ENCODE measurements at regions not wholly inside any gene's neighbourhood (a gene's known extent, or its start where the extent isn't known, plus 50 kb on each side); places are given as distances from the start of the nearest gene placed in this dataset.

DNA sequence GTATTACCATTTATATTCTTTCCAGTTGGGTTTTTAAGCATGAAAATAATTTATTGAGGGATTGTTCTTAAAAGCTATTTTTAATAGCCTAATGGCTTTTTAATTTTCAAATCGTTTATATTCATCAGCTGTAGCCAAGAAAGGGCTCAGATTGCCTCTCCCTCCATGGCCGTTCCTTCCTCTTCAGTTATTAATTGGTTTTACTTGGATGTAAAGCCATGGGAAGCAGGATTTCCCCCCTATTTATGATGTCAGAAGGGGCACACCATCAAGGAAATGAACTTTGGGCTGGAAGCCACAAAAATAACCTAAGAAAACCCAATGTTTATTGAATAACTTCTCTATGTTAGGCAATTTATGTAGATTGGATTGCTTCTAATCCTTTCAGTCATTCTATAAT, 656.3 kb downstream of the TYW1 start:
- Histone ChIP-seq H3K56ac (replicated peaks; ENCODE audit: insufficient read length, low read depth, low read length) (no peak overlapping the region), H3K27me3 (replicated peaks in 1 of 4; ENCODE audit: control insufficient read depth in 3 of 4, extremely low read depth in 1 of 4, insufficient read depth in 3 of 4, low read length in 3 of 4) (no peaks in the 10 kb centered on the region), H3K9ac (replicated peaks in 1 of 4; ENCODE audit: extremely low read depth in 1 of 4, low read depth in 3 of 4, low read length in 3 of 4) (no peak overlapping the region), H3K4me2 (ENCODE audit: insufficient read depth in 1 of 2, low read depth in 2 of 2, low read length in 2 of 2) (no peak overlapping the region), H2AFZ (ENCODE audit: low read length) (no peak overlapping the region), H3K4me1 (replicated peaks in 1 of 4; ENCODE audit: control insufficient read depth in 3 of 4, insufficient read depth in 4 of 4, low read length in 3 of 4) (no peaks in the 10 kb centered on the region), H2BK15ac (ENCODE audit: low read length) (no peak overlapping the region), H3K9me3 (ENCODE audit: insufficient read depth in 2 of 2, low read depth in 1 of 2, low read length in 1 of 2) (no peaks in the 10 kb centered on the region), H3K79me1 (ENCODE audit: low read depth, low read length) (no peaks in the 10 kb centered on the region), H4K8ac (ENCODE audit: extremely low read depth, insufficient read depth, low read length) (no peak overlapping the region), H3K79me2 (ENCODE audit: control insufficient read depth in 1 of 2, insufficient read depth in 2 of 2, low read length in 2 of 2) (no peaks in the 10 kb centered on the region), H3K18ac (ENCODE audit: extremely low read depth, low read length) (no peak overlapping the region), H4K91ac (replicated peaks; ENCODE audit: insufficient read length, low read length) (no peak overlapping the region), H4K5ac (ENCODE audit: insufficient read length, low read depth, low read length) (no peak overlapping the region), H3K23ac (ENCODE audit: insufficient read length) (no peak overlapping the region), H2BK5ac (ENCODE audit: low read depth, low read length) (no peak overlapping the region), H2BK20ac (ENCODE audit: low read length) (no peak overlapping the region), H3K27ac (ENCODE audit: low read depth, low read length) (no peak overlapping the region), H3K4me3 (ENCODE audit: extremely low read depth in 1 of 4, insufficient read depth in 2 of 4, low read depth in 3 of 4, low read length in 4 of 4) (no peak overlapping the region), H3K23me2 (ENCODE audit: low read depth, low read length) (no peaks in the 10 kb centered on the region; the same call in 1 of the 2 replicates), H2AK5ac (ENCODE audit: low read depth, low read length) (no peak overlapping the region), H2BK120ac (replicated peaks; ENCODE audit: low read depth, low read length) (no peak overlapping the region), H3K36me3 (ENCODE audit: control insufficient read depth in 2 of 4, insufficient read depth in 4 of 4, low read length in 3 of 4) (no peaks in the 10 kb centered on the region), H3K4ac (replicated peaks; ENCODE audit: insufficient read length, low read depth, low read length) (no peak overlapping the region), H4K20me1 (replicated peaks in 1 of 2; ENCODE audit: control insufficient read depth in 1 of 2, insufficient read depth in 2 of 2, low read length in 2 of 2) (no peaks in the 10 kb centered on the region), H2BK12ac (ENCODE audit: low read depth, low read length) (no peak overlapping the region), H3K14ac (ENCODE audit: insufficient read length) (no peak overlapping the region)
- ChIA-PET CTCF (ENCODE audit: partially characterized antibody) (no interaction called here), POLR2A (ENCODE audit: partially characterized antibody) (no interaction called here)
- WGBS, 2 experiments (ENCODE audit: extremely low coverage in 1 of 2, insufficient coverage in 1 of 2, insufficient read length in 1 of 2, insufficient replicate concordance in 2 of 2, low coverage in 1 of 2, low lambda C conversion rate in 2 of 2, missing lambda C conversion rate in 1 of 2), result 72% methylated on average over 2 of the region's 2 CpGs; no CpG with 5 or more reads in 1 of the 2 experiments
- FAIRE-seq, result no peak
- no peak for DNase-seq (ENCODE audit: low read depth in 1 of 2, low spot score in 2 of 2)
- no peak for TF ChIP-seq TEAD4 (IDR thresholded peaks at IDR 0.05; ENCODE audit: low read depth, low read length)
- no peak for TF ChIP-seq SIRT6 (IDR thresholded peaks at IDR 0.05; ENCODE audit: low read length)
- no peak for TF ChIP-seq SIX5 (IDR thresholded peaks at IDR 0.05; ENCODE audit: low read depth, low read length)
- no peak for TF ChIP-seq GABPA (IDR thresholded peaks at IDR 0.05; ENCODE audit: borderline replicate concordance, insufficient read depth, low read length)
- TF ChIP-seq SRF (IDR thresholded peaks at IDR 0.05; ENCODE audit: low read depth, low read length), result no peak
- TF ChIP-seq SIN3A (conservative IDR thresholded peaks at IDR 0.05 in 1 of 2, IDR thresholded peaks at IDR 0.05 in 1 of 2; ENCODE audit: low read depth in 1 of 2, low read length in 2 of 2), result no peak
- no peak for TF ChIP-seq SP1 (IDR thresholded peaks at IDR 0.05; ENCODE audit: low read depth, low read length)
- TF ChIP-seq, protein P1, sequence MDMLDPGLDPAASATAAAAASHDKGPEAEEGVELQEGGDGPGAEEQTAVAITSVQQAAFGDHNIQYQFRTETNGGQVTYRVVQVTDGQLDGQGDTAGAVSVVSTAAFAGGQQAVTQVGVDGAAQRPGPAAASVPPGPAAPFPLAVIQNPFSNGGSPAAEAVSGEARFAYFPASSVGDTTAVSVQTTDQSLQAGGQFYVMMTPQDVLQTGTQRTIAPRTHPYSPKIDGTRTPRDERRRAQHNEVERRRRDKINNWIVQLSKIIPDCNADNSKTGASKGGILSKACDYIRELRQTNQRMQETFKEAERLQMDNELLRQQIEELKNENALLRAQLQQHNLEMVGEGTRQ (IDR thresholded peaks at IDR 0.05; ENCODE audit: low read length), result no peak
- no peak for TF ChIP-seq CEBPB (IDR thresholded peaks at IDR 0.05; ENCODE audit: low read depth, low read length)
- TF ChIP-seq CREB1 (IDR thresholded peaks at IDR 0.05), result no peak
- TF ChIP-seq RXRA (IDR thresholded peaks at IDR 0.05; ENCODE audit: insufficient read depth, low read depth, low read length), result no peak
- TF ChIP-seq HDAC6 (IDR thresholded peaks at IDR 0.05; ENCODE audit: low read depth, low read length), result no peak
- no peak for TF ChIP-seq ZNF274 (IDR thresholded peaks at IDR 0.05; ENCODE audit: borderline replicate concordance, extremely low read depth, low read length)
- no peak for TF ChIP-seq CHD1 (IDR thresholded peaks at IDR 0.05; ENCODE audit: low read depth, low read length)
- no peak for TF ChIP-seq NRF1 (IDR thresholded peaks at IDR 0.05; ENCODE audit: low read depth, low read length)
- no peak for TF ChIP-seq BACH1 (IDR thresholded peaks at IDR 0.05; ENCODE audit: low read length)

Data from H1 (cell line).